Keratinocyte (primary cell): ENCODE measurements at regions not wholly inside any gene's neighbourhood (a gene's known extent, or its start where the extent isn't known, plus 50 kb on each side); places are given as distances from the start of the nearest gene placed in this dataset.

Experiments used
- EZH2 ChIP-seq: IDR thresholded peaks from one replicate; pipeline ENCODE4 v1.6.1; 2012; ENCODE audit warnings: inconsistent platforms, mild to moderate bottlenecking, low read length, moderate library complexity
- TF ChIP-seq, protein P1 (sequence below), 3 experiments: IDR thresholded peaks in 1 of 3; conservative IDR thresholded peaks in 1 of 3; optimal IDR thresholded peaks in 1 of 3; 2 replicates in 2 of 3; 3 replicates in 1 of 3; pipeline versions ENCODE3 to v1.5.1; 2011; ENCODE audit warnings: low read length in 3 of 3, mild to moderate bottlenecking in 3 of 3, moderate library complexity in 2 of 3, control low read depth in 1 of 3, inconsistent platforms in 1 of 3; ENCODE audit not compliant: insufficient read depth in 2 of 3; ENCODE audit errors: extremely low read depth in 1 of 3

DNA sequence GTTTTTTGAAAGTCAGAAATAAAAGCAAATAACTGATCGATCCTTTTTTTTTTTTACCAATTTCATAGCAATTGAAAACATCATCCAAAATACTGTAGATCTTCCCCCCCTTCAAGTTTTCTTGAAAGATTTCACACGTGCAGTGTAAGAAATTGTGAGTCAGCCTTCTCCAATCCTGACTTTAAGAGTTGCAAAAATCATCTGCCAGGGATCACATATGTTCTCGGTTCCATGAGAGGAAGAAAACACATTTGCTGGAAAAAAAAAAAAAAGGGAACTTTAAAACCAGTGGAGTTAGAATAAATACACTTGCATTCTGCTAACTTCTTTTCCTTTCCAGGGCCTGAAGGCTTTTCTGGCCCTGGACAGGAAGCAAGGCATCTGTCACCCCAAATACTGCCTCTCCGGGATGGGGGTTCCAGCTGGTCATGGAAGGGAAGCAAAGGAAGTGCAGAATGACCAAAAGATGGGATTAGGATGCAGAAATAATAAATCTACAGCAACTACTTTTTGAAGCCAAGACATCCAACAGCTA lies 198.4 kb upstream of the KIAA1217 start:
- TF ChIP-seq, protein P1, sequence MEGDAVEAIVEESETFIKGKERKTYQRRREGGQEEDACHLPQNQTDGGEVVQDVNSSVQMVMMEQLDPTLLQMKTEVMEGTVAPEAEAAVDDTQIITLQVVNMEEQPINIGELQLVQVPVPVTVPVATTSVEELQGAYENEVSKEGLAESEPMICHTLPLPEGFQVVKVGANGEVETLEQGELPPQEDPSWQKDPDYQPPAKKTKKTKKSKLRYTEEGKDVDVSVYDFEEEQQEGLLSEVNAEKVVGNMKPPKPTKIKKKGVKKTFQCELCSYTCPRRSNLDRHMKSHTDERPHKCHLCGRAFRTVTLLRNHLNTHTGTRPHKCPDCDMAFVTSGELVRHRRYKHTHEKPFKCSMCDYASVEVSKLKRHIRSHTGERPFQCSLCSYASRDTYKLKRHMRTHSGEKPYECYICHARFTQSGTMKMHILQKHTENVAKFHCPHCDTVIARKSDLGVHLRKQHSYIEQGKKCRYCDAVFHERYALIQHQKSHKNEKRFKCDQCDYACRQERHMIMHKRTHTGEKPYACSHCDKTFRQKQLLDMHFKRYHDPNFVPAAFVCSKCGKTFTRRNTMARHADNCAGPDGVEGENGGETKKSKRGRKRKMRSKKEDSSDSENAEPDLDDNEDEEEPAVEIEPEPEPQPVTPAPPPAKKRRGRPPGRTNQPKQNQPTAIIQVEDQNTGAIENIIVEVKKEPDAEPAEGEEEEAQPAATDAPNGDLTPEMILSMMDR (optimal IDR thresholded peaks at IDR 0.05 in 1 of 3, IDR thresholded peaks at IDR 0.05 in 1 of 3, conservative IDR thresholded peaks at IDR 0.05 in 1 of 3; ENCODE audit: extremely low read depth in 1 of 3, insufficient read depth in 2 of 3, low read length in 3 of 3) = no peak
- TF ChIP-seq EZH2 = no peak
